Endothelial cell (in vitro differentiated cells): ENCODE measurements at regions not wholly inside any gene's neighbourhood (a gene's known extent, or its start where the extent isn't known, plus 50 kb on each side); places are given as distances from the start of the nearest gene placed in this dataset.

Experiments used
- DNase-seq: peaks from one replicate; pipeline ENCODE4 v3.0.0; 2021; ENCODE audit warnings: low spot score
- H3K27ac Mint-ChIP-seq: one replicate; pipeline ENCODE4 v1.8.0; 2021; ENCODE audit warnings: mixed read lengths, inconsistent platforms; ENCODE audit not compliant: unreplicated experiment
- H3K27me3 Mint-ChIP-seq: one replicate; pipeline ENCODE4 v1.8.0; 2021; ENCODE audit warnings: mild to moderate bottlenecking, moderate library complexity, mixed read lengths, inconsistent platforms; ENCODE audit not compliant: unreplicated experiment
- H3K36me3 Mint-ChIP-seq: one replicate; pipeline ENCODE4 v1.8.0; 2021; ENCODE audit warnings: mild to moderate bottlenecking, low read depth, mixed read lengths, inconsistent platforms; ENCODE audit not compliant: unreplicated experiment
- H3K4me1 Mint-ChIP-seq: one replicate; pipeline ENCODE4 v1.8.0; 2021; ENCODE audit warnings: mild to moderate bottlenecking, mixed read lengths, inconsistent platforms; ENCODE audit not compliant: unreplicated experiment
- H3K4me3 Mint-ChIP-seq: one replicate; pipeline ENCODE4 v1.8.0; 2021; ENCODE audit warnings: mild to moderate bottlenecking, mixed read lengths, inconsistent platforms; ENCODE audit not compliant: unreplicated experiment
- H3K9me3 Mint-ChIP-seq: one replicate; pipeline ENCODE4 v1.8.0; 2021; ENCODE audit warnings: mixed read lengths, inconsistent platforms; ENCODE audit not compliant: unreplicated experiment
- TF ChIP-seq, protein P1 (sequence below): fragments of 200-600 bp; sonication (generic); IDR thresholded peaks from one replicate; pipeline ENCODE4 v1.5.0; 2021; ENCODE audit warnings: antibody characterized with exemption; ENCODE audit not compliant: unreplicated experiment

DNA sequence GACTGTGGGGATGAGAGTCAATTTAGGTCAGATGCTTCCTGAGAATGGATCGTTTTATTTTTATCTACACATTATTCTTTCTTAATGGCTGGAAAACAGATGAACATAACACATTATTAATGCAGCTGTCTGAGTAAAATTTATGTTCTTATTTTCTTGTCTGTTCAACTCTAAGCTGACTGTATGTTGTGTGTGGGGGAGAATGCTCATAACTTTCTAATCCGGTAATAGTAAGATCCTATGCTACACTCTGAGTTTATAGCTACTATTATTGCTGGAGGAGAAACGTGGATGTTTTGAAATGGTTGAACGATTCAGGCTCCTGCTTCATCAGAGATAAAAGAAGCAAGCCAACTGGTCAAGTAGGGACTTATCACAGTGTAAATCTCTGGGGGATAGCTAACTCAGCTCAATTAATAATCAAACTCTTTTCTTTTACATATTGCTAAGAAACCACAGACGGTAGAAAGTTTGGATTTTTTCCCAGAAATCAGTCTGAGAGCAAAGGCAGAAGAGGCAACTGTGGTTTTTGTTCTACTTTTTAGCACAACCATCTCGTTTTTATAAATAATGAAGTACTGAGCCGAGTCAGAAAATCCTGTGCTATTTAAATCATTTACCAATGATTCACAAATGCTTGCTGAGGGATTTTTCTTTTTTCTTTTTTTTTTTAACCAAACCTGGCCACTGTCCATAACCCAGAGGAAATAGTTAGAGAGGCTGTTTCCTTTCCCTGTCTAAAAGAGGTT, 265.0 kb upstream of the FAM174A start:
- Mint-ChIP-seq H3K4me1 (peaks cover 13% of the 10 kb centered on the region), H3K4me3 (no peak overlapping the region), H3K27me3 (no peaks in the 10 kb centered on the region), H3K27ac (peak overlapping the region; percentile 80), H3K36me3 (no peaks in the 10 kb centered on the region), H3K9me3 (no peaks in the 10 kb centered on the region)
- TF ChIP-seq, protein P1, sequence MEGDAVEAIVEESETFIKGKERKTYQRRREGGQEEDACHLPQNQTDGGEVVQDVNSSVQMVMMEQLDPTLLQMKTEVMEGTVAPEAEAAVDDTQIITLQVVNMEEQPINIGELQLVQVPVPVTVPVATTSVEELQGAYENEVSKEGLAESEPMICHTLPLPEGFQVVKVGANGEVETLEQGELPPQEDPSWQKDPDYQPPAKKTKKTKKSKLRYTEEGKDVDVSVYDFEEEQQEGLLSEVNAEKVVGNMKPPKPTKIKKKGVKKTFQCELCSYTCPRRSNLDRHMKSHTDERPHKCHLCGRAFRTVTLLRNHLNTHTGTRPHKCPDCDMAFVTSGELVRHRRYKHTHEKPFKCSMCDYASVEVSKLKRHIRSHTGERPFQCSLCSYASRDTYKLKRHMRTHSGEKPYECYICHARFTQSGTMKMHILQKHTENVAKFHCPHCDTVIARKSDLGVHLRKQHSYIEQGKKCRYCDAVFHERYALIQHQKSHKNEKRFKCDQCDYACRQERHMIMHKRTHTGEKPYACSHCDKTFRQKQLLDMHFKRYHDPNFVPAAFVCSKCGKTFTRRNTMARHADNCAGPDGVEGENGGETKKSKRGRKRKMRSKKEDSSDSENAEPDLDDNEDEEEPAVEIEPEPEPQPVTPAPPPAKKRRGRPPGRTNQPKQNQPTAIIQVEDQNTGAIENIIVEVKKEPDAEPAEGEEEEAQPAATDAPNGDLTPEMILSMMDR = no peak
- DNase-seq = no peak

DNA sequence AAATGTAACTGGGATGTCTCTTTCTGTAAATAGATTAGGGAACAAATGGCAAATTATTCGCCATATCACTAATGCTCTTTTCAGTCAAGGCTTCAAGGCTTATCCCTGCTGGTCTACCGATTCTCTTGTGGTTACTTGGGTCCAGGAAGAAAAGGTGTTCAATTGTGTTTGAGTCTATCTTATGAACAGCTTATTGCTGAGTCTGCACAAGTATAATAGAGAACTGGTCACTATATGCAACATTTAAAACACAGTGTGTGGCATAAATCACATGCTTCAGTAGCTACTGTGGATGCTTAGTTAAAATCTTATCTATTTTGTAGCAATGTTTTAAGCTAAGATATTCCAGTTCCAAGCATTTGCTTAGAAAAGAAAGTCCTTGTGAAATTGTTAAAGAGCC, 274.2 kb upstream of the FAM174A start:
- Mint-ChIP-seq H3K27me3 (no peaks in the 10 kb centered on the region), H3K4me1 (peaks cover 5% of the 10 kb centered on the region), H3K36me3 (no peaks in the 10 kb centered on the region), H3K4me3 (no peak overlapping the region), H3K9me3 (no peaks in the 10 kb centered on the region), H3K27ac (no peak overlapping the region)
- TF ChIP-seq, protein P1 = no peak
- DNase-seq = no peak

DNA sequence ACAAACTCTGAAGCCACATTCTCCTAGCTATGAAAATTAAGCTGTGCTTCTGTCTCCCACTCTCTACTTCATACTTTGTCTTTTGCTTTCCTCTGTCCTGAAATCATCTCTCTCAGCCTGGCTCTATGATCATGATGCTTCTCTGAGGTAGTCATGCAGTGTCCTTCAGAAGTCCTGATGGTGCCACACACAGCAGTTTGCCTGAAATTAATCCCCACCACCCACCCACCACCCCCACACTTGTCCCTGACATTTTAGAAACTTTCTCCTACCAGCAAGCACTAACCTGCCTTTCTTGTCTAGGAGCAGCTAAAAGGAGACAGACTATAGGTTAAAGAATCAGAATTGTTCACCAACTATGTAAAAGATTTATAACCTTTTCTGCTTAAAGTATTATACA, 282.2 kb upstream of the FAM174A start:
- Mint-ChIP-seq H3K27me3 (no peaks in the 10 kb centered on the region), H3K36me3 (no peaks in the 10 kb centered on the region), H3K9me3 (no peaks in the 10 kb centered on the region), H3K4me1 (no peaks in the 10 kb centered on the region), H3K4me3 (no peak overlapping the region), H3K27ac (no peak overlapping the region)
- TF ChIP-seq, protein P1 = no peak
- no peak for DNase-seq

DNA sequence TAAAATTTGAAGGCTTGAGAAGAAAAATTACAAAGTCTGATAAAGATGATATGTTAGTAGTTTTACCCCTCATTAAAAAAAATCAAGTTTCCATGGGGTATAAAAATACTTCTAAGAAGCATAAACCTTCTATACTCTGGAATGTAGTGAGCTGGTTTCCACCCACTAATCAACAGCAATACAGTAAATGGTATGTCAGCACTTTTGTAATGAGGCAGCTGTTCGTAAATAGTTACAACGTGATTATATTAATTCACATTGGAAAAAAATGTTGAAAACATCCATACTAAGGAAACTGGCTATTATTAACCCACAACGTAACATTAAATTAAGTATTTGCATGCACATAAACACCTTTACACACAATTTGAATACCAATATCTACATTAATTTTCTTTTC, 283.1 kb upstream of the FAM174A start:
- Mint-ChIP-seq H3K27me3 (no peaks in the 10 kb centered on the region), H3K36me3 (no peaks in the 10 kb centered on the region), H3K27ac (no peak overlapping the region), H3K4me1 (no peaks in the 10 kb centered on the region), H3K9me3 (no peaks in the 10 kb centered on the region), H3K4me3 (no peak overlapping the region)
- TF ChIP-seq, protein P1 = no peak
- no peak for DNase-seq

DNA sequence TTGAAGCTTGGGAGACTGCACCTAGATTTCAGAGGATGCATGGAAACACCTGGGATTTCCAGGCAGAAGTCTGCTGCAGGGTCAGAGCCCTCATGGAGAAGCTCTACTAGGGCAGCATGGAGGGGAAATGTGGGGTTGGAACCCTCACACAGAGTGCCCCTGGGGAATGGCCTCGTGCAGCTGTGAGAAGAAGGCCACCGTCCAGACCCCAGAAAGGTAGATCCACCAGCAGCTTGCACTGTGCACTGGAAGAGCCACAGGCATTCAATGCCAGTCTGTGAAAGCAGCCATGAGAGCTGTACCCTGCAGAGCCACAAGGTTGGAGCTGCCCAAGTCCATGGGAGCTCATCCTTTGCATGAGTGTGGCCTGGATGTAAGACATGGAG, 285.3 kb upstream of the FAM174A start:
- Mint-ChIP-seq H3K36me3 (no peaks in the 10 kb centered on the region), H3K27me3 (no peaks in the 10 kb centered on the region), H3K9me3 (no peaks in the 10 kb centered on the region), H3K4me1 (no peaks in the 10 kb centered on the region), H3K27ac (no peak overlapping the region), H3K4me3 (no peak overlapping the region)
- TF ChIP-seq, protein P1 = no peak
- DNase-seq = no peak
